Left lung (tissue), 4 donors: ENCODE measurements at regions not wholly inside any gene's neighbourhood (a gene's known extent, or its start where the extent isn't known, plus 50 kb on each side); places are given as distances from the start of the nearest gene placed in this dataset.

Experiments
- ATAC-seq: fragments of 200-7000 bp; cut with Tn5 transposase; one replicate; pipeline ENCODE4 v1.9.1; 2020; ENCODE audit warnings: moderate library complexity
- DNase-seq, 4 donors: peaks; one replicate each; pipeline ENCODE4 v3.0.0-alpha.2; 2013 to 2020
- H3K27ac ChIP-seq, 2 donors: fragments of 200-600 bp; sonication (generic) in 1 of 2; one replicate each; pipeline versions ENCODE4 v1.5.0 to v1.8.0; 2020 to 2021
- H3K27me3 ChIP-seq, 2 donors: fragments of 200-600 bp; sonication (generic) in 1 of 2; one replicate each; pipeline versions ENCODE4 v1.5.0 to v1.8.0; 2020 to 2021
- H3K36me3 ChIP-seq, 2 donors: fragments of 200-600 bp; sonication (generic) in 1 of 2; one replicate each; pipeline versions ENCODE4 v1.5.0 to v1.8.0; 2020 to 2021
- H3K4me1 ChIP-seq, 2 donors: fragments of 200-600 bp; one replicate each; pipeline ENCODE4 v1.8.0; 2021
- H3K4me3 ChIP-seq, 2 donors: fragments of 200-600 bp; sonication (generic) in 1 of 2; one replicate each; pipeline versions ENCODE4 v1.5.0 to v1.8.0; 2020 to 2021; ENCODE audit warnings: mild to moderate bottlenecking in 1 of 2
- H3K9me3 ChIP-seq, 2 donors: fragments of 200-600 bp; sonication (generic) in 1 of 2; one replicate each; pipeline versions ENCODE4 v1.5.0 to v1.8.0; 2020 to 2021
- CTCF ChIP-seq, 2 donors: fragments of 200-600 bp; sonication (generic) in 1 of 2; IDR thresholded peaks; one replicate each; pipeline versions ENCODE4 v1.5.0 to v1.8.0; 2021; ENCODE audit warnings: antibody characterized with exemption in 2 of 2
- intact Hi-C, 2 donors: fragments of 100-400 bp; cut with DNase I; formaldehyde crosslinking; loops; one replicate each; pipeline versions ENCODE4 v1.11.2 to v1.14.2; 2022
- donor health status: DM: no; HTN: yes; CAD: no.
- donor health status: DM: no; HTN: no; CAD: no.

- no peaks in the 10 kb centered on the region for H3K36me3 ChIP-seq
- intact Hi-C loops: no loop called here
- H3K27me3 ChIP-seq: no peaks in the 10 kb centered on the region
- H3K9me3 ChIP-seq: no peaks in the 10 kb centered on the region
- TF ChIP-seq CTCF (IDR thresholded peaks at IDR 0.05): no peak
- H3K4me1 ChIP-seq: no peaks in the 10 kb centered on the region
- DNase-seq (no peak), ATAC-seq (no peak)
- H3K27ac ChIP-seq: no peak overlapping the region
- H3K4me3 ChIP-seq: no peak overlapping the region
Measured at GRCh38 chr4:125911058-125911457, 596.3 kb downstream of the FAT4 start.

- intact Hi-C loops: no loop called here
- no peaks in the 10 kb centered on the region for H3K9me3 ChIP-seq
- no peak overlapping the region for H3K4me3 ChIP-seq
- no peaks in the 10 kb centered on the region for H3K4me1 ChIP-seq
- no peaks in the 10 kb centered on the region for H3K27me3 ChIP-seq
- H3K27ac ChIP-seq: no peak overlapping the region
- no peak for DNase-seq
- no peaks in the 10 kb centered on the region for H3K36me3 ChIP-seq
- TF ChIP-seq CTCF (IDR thresholded peaks at IDR 0.05): no peak
- no peak for ATAC-seq
Measured at GRCh38 chr4:125911481-125911880, 596.7 kb downstream of the FAT4 start.

GRCh38 chr4:125917559-125917958 is 602.8 kb downstream of the FAT4 start:
- DNase-seq (no peak), ATAC-seq (no peak)
- Histone ChIP-seq H3K27ac (no peak overlapping the region), H3K9me3 (peaks cover 0 to 2% of the 10 kb centered on the region in 2 donors), H3K36me3 (no peaks in the 10 kb centered on the region), H3K27me3 (no peaks in the 10 kb centered on the region), H3K4me1 (no peaks in the 10 kb centered on the region), H3K4me3 (no peak overlapping the region)
- no peak for TF ChIP-seq CTCF (IDR thresholded peaks at IDR 0.05)
- intact Hi-C loops: no loop called here

GRCh38 chr4:125928652-125929051 is 613.9 kb downstream of the FAT4 start:
- Histone ChIP-seq H3K4me1 (no peaks in the 10 kb centered on the region), H3K4me3 (no peak overlapping the region), H3K27ac (no peak overlapping the region), H3K9me3 (peaks cover 0 to 29% of the 10 kb centered on the region in 2 donors), H3K36me3 (no peaks in the 10 kb centered on the region), H3K27me3 (no peaks in the 10 kb centered on the region)
- no peak for ATAC-seq
- no peak for TF ChIP-seq CTCF (IDR thresholded peaks at IDR 0.05)
- intact Hi-C loops: no loop called here
- DNase-seq: no peak

- Histone ChIP-seq H3K36me3 (no peaks in the 10 kb centered on the region), H3K27ac (no peak overlapping the region), H3K27me3 (no peaks in the 10 kb centered on the region), H3K4me1 (no peaks in the 10 kb centered on the region), H3K9me3 (peaks cover 0 to 16% of the 10 kb centered on the region in 2 donors), H3K4me3 (no peak overlapping the region)
- no peak for ATAC-seq
- intact Hi-C loops: no loop called here
- no peak for TF ChIP-seq CTCF (IDR thresholded peaks at IDR 0.05)
- no peak for DNase-seq
Measured at GRCh38 chr4:125938541-125938940, 623.8 kb downstream of the FAT4 start.
